RWPE2 (cell line): ENCODE measurements at regions not wholly inside any gene's neighbourhood (a gene's known extent, or its start where the extent isn't known, plus 50 kb on each side); places are given as distances from the start of the nearest gene placed in this dataset.
A peak's percentile ranks its signal among the peaks of the same experiment; 100 is the strongest.

Experiments
- ATAC-seq: fragments of 200-7000 bp; cut with Tn5 transposase; 3 replicates; pipeline ENCODE4 v1.9.1; 2021; ENCODE audit warnings: low read depth
- DNase-seq: peaks from one replicate; pipeline ENCODE4 v3.0.0-alpha.2; 2020; ENCODE audit warnings: low spot score
- H3K27ac ChIP-seq: fragments of 450-650 bp; 2 replicates; pipeline ENCODE4 v1.5.1; 2017; ENCODE audit warnings: mild to moderate bottlenecking; ENCODE audit not compliant: poor library complexity, severe bottlenecking
- H3K27me3 ChIP-seq: fragments of 250-450 bp; sonication (Bioruptor Pico); 2 replicates; pipeline ENCODE4 v1.5.1; 2021; ENCODE audit warnings: mild to moderate bottlenecking, moderate library complexity; ENCODE audit not compliant: insufficient read depth, poor library complexity, severe bottlenecking
- H3K36me3 ChIP-seq: fragments of 250-450 bp; sonication (Bioruptor Pico); 2 replicates; pipeline ENCODE4 v1.5.1; 2020; ENCODE audit warnings: low read depth, mild to moderate bottlenecking, moderate library complexity
- H3K4me1 ChIP-seq: fragments of 250-450 bp; sonication (Bioruptor Pico); 2 replicates; pipeline ENCODE4 v1.5.1; 2021; ENCODE audit warnings: mild to moderate bottlenecking, moderate library complexity; ENCODE audit not compliant: insufficient read depth, poor library complexity, severe bottlenecking
- H3K4me3 ChIP-seq: fragments of 250-450 bp; sonication (Bioruptor Pico); 2 replicates; pipeline ENCODE4 v1.5.1; 2021; ENCODE audit warnings: mild to moderate bottlenecking, moderate library complexity; ENCODE audit not compliant: severe bottlenecking
- H3K9me3 ChIP-seq: fragments of 250-450 bp; sonication (Bioruptor Pico); 2 replicates; pipeline ENCODE4 v1.5.1; 2021; ENCODE audit warnings: mild to moderate bottlenecking, moderate library complexity; ENCODE audit not compliant: severe bottlenecking
- TF ChIP-seq, protein P1 (sequence below): fragments of 450-650 bp; IDR thresholded peaks from one replicate; pipeline ENCODE4 v1.5.1; 2017; ENCODE audit warnings: mild to moderate bottlenecking, moderate library complexity; ENCODE audit not compliant: poor library complexity, severe bottlenecking

GRCh38 chr20:21921251-21921650 lies 215.8 kb downstream of the PAX1 start:
- ATAC-seq: no peak
- DNase-seq: no peak
- Histone ChIP-seq H3K27ac (no peak overlapping the region), H3K4me1 (no peaks in the 10 kb centered on the region), H3K27me3 (no peaks in the 10 kb centered on the region), H3K4me3 (no peak overlapping the region), H3K9me3 (no peaks in the 10 kb centered on the region), H3K36me3 (no peaks in the 10 kb centered on the region)
- TF ChIP-seq, protein P1, sequence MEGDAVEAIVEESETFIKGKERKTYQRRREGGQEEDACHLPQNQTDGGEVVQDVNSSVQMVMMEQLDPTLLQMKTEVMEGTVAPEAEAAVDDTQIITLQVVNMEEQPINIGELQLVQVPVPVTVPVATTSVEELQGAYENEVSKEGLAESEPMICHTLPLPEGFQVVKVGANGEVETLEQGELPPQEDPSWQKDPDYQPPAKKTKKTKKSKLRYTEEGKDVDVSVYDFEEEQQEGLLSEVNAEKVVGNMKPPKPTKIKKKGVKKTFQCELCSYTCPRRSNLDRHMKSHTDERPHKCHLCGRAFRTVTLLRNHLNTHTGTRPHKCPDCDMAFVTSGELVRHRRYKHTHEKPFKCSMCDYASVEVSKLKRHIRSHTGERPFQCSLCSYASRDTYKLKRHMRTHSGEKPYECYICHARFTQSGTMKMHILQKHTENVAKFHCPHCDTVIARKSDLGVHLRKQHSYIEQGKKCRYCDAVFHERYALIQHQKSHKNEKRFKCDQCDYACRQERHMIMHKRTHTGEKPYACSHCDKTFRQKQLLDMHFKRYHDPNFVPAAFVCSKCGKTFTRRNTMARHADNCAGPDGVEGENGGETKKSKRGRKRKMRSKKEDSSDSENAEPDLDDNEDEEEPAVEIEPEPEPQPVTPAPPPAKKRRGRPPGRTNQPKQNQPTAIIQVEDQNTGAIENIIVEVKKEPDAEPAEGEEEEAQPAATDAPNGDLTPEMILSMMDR: no peak

DNA sequence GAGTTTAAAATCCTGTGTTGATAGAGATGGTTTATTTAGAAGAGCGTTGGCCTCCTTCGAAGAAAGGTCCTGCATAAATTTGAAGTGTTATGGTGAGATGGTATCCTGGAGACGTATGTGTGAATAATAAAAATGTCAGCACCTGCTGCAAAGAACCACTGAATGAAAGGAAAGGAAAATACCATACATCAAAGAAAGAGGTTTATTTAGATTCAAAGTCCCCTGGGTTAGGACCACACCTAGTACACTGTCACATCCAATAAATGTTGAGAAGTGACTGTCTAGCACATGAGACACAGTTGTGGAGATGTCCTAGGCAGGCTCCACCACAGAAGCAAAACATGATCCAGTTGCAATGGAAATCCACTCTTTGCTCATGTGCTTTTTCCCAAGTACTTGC lies 214.7 kb downstream of the PAX1 start:
- H3K36me3 ChIP-seq: no peaks in the 10 kb centered on the region
- no peak for DNase-seq
- no peak for ATAC-seq
- no peaks in the 10 kb centered on the region for H3K4me1 ChIP-seq
- H3K27me3 ChIP-seq: no peaks in the 10 kb centered on the region
- TF ChIP-seq, protein P1: no peak
- H3K27ac ChIP-seq: no peak overlapping the region
- H3K4me3 ChIP-seq: no peak overlapping the region
- no peaks in the 10 kb centered on the region for H3K9me3 ChIP-seq

DNA sequence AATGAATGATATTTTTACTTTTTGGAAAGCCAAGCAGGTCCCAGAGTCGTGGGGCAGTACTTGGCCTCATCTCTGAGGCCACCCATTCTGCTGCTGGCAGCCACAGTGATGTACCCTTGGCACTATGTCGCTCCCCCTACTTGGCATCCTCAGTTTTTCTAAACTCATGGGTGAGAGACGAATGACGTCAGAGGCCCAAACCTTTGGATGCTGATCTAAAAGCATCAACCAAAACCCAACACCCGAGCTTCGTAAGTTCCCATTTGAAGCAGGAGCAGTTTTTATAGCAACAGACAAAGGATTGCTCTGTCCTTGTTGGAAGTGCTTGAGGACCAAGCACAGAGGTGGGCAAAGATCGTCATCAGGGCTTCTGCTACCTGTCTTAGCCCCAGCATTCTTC lies 212.9 kb downstream of the PAX1 start:
- Histone ChIP-seq H3K27ac (no peak overlapping the region), H3K4me1 (no peaks in the 10 kb centered on the region), H3K36me3 (no peaks in the 10 kb centered on the region), H3K9me3 (no peaks in the 10 kb centered on the region), H3K4me3 (no peak overlapping the region), H3K27me3 (no peaks in the 10 kb centered on the region)
- ATAC-seq (no peak), DNase-seq (no peak)
- TF ChIP-seq, protein P1: no peak

DNA sequence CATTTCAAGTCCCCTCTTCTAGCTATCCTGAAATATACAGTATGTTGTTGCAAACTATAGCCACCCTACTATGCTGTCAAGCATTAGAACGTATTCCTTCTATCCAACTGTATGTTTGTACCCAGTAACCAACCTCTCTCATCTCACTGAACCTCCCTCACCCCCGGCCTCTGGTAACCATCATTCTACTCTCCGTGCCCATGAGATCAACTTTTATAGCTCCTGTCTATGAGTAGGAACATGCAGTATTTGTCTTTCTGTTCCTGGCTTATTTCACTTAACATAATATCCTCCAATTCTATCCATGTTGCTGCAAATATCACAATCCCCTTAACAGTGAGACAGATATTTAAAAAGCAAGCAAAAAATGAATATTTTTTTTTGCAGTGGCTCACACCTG lies 196.9 kb downstream of the PAX1 start:
- no peaks in the 10 kb centered on the region for H3K9me3 ChIP-seq
- no peaks in the 10 kb centered on the region for H3K27me3 ChIP-seq
- no peak overlapping the region for H3K27ac ChIP-seq
- H3K36me3 ChIP-seq: no peaks in the 10 kb centered on the region
- no peaks in the 10 kb centered on the region for H3K4me1 ChIP-seq
- no peak overlapping the region for H3K4me3 ChIP-seq
- ATAC-seq: no peak
- TF ChIP-seq, protein P1: no peak
- DNase-seq: no peak

- TF ChIP-seq, protein P1: no peak
- no peaks in the 10 kb centered on the region for H3K36me3 ChIP-seq
- H3K27me3 ChIP-seq: no peaks in the 10 kb centered on the region
- ATAC-seq (0 out of 3 replicates have a peak, but pooled peaks have one; percentile 50), DNase-seq (no peak)
- no peaks in the 10 kb centered on the region for H3K4me1 ChIP-seq
- H3K4me3 ChIP-seq: no peak overlapping the region
- H3K27ac ChIP-seq: no peak overlapping the region
- H3K9me3 ChIP-seq: no peaks in the 10 kb centered on the region
Observed at GRCh38 chr20:21901470-21902275, 196.2 kb downstream of the PAX1 start.
